ENCODE measurements at regions not wholly inside any gene's neighbourhood (a gene's known extent, or its start where the extent isn't known, plus 50 kb on each side); places are given as distances from the start of the nearest gene placed in this dataset.

- in situ Hi-C loops (cut with MboI; ENCODE audit: low sequenced_read_pairs) = no loop called here
- dilution Hi-C loops (cut with HindIII; ENCODE audit: low sequenced_read_pairs, unreplicated experiment) = no loop called here
Measured at GRCh38 chr14:65354715-65355114, 57.8 kb upstream of the FUT8 start.

More at GRCh38 chr14:65354715-65355114, 57.8 kb upstream of the FUT8 start:
- ATAC-seq (ENCODE audit: low read depth) (no peak), DNase-seq (no peak)
- no peak overlapping the region for H4K5ac ChIP-seq (ENCODE audit: low read depth, low read length)
- peak overlapping the region; percentile 53 for H2AFZ ChIP-seq (replicated peaks; ENCODE audit: low read length, poor library complexity)
- ChIA-PET POLR2A (ENCODE audit: unreplicated experiment) (no interaction called here), CTCF (no interaction called here)
- no peak overlapping the region for H3K56ac ChIP-seq (ENCODE audit: extremely low read depth, insufficient read depth, low read length)
- H3K4me2 ChIP-seq (ENCODE audit: low read depth, low read length) = no peak overlapping the region
- H3K23ac ChIP-seq (ENCODE audit: low read depth, low read length) = no peak overlapping the region
- peak overlapping the region; percentile 25 for H3K4ac ChIP-seq (ENCODE audit: low read depth, low read length)
- H3K9me1 ChIP-seq (ENCODE audit: insufficient read depth, low read length) = no peaks in the 10 kb centered on the region; the same call in 1 of the 2 replicates
- no peak overlapping the region; the same call in 1 of the 2 replicates for H2AK5ac ChIP-seq (ENCODE audit: low read depth, low read length)
- no peak overlapping the region for H2BK120ac ChIP-seq (ENCODE audit: low read depth, low read length)
- intact Hi-C loops (cut with micrococcal nuclease) = no loop called here
- H3K36me3 ChIP-seq (ENCODE audit: control insufficient read depth, insufficient read depth, low read length) = no peaks in the 10 kb centered on the region
- no peak overlapping the region for H3K27ac ChIP-seq (ENCODE audit: insufficient read depth, low read length)
- no peak overlapping the region for H4K91ac ChIP-seq (ENCODE audit: insufficient read depth, low read depth, low read length)
- no peaks in the 10 kb centered on the region for H4K20me1 ChIP-seq (ENCODE audit: insufficient read depth, low read length)
- no TSS peak for BruUV-seq (replicated peaks)
- TF ChIP-seq SMC3 (IDR thresholded peaks at IDR 0.05; ENCODE audit: low read depth, low read length) = no peak
- TF ChIP-seq MXI1 (IDR thresholded peaks at IDR 0.05; ENCODE audit: borderline replicate concordance, low read depth, low read length) = no peak
- TF ChIP-seq NFE2L2 (IDR thresholded peaks at IDR 0.05; ENCODE audit: low read depth, low read length) = no peak
- no peak overlapping the region for H4K8ac ChIP-seq (ENCODE audit: low read depth in 2 of 2, low read length in 2 of 2)
- H3K4me1 ChIP-seq (ENCODE audit: control insufficient read depth, insufficient read depth, low read length) = peaks cover 6% of the 10 kb centered on the region
- H3K9me3 ChIP-seq (ENCODE audit: control insufficient read depth, insufficient read depth, low read length) = no peaks in the 10 kb centered on the region
- 40% methylated on average over 1 of the region's 4 CpGs; no CpG with 5 or more reads in 1 of the 2 experiments for WGBS, 2 experiments (ENCODE audit: extremely low coverage in 2 of 2, insufficient read length in 1 of 2)
- no peak overlapping the region for H2BK20ac ChIP-seq (ENCODE audit: low read depth, low read length)
- H2BK5ac ChIP-seq (ENCODE audit: low read depth, low read length, poor library complexity, severe bottlenecking) = no peak overlapping the region
- H2BK15ac ChIP-seq (ENCODE audit: low read depth, low read length) = no peak overlapping the region
- H3K14ac ChIP-seq (replicated peaks; ENCODE audit: low read depth, low read length) = no peak overlapping the region
- no peaks in the 10 kb centered on the region for H3K79me1 ChIP-seq (ENCODE audit: low read depth in 1 of 2, low read length in 2 of 2)
- no peak overlapping the region for H2AK9ac ChIP-seq (replicated peaks; ENCODE audit: low read depth, low read length, poor library complexity)
- no peaks in the 10 kb centered on the region for H3K27me3 ChIP-seq (ENCODE audit: control insufficient read depth, insufficient read depth, low read length)
- no peak overlapping the region for H3K4me3 ChIP-seq (ENCODE audit: insufficient read depth, low read depth, low read length)
- H3K18ac ChIP-seq (ENCODE audit: low read depth, low read length) = no peak overlapping the region
- no peak overlapping the region for H3K9ac ChIP-seq (ENCODE audit: low read depth, low read length)

Measured in IMR-90 (cell line).